Smooth muscle cell (in vitro differentiated cells): ENCODE measurements at regions not wholly inside any gene's neighbourhood (a gene's known extent, or its start where the extent isn't known, plus 50 kb on each side); places are given as distances from the start of the nearest gene placed in this dataset.

Experiments
- DNase-seq: peaks from one replicate; lab custom pipeline; 2025; ENCODE audit not compliant: unreplicated experiment; lab: John Stamatoyannopoulos, UW
- H2AFZ ChIP-seq: fragments of 200-600 bp; sonication (generic); 2 replicates; pipeline ENCODE4 v1.6.0; 2016; ENCODE audit warnings: antibody characterized with exemption, low read depth, mild to moderate bottlenecking
- H3F3A ChIP-seq: fragments of 200-600 bp; sonication (generic); 2 replicates; pipeline ENCODE4 v1.6.0; 2017; ENCODE audit warnings: antibody characterized with exemption, low read depth
- H3K27ac ChIP-seq: fragments of 200-600 bp; sonication (generic); 2 replicates; pipeline ENCODE4 v1.5.1; 2016; ENCODE audit warnings: low read depth, mild to moderate bottlenecking
- H3K27me3 ChIP-seq: fragments of 200-600 bp; sonication (generic); 2 replicates; pipeline ENCODE4 v1.6.1; 2016; ENCODE audit warnings: low read depth, mild to moderate bottlenecking
- H3K36me3 ChIP-seq: fragments of 200-600 bp; sonication (generic); 2 replicates; pipeline ENCODE4 v1.5.1; 2016; ENCODE audit warnings: low read depth
- H3K4me1 ChIP-seq: fragments of 200-600 bp; sonication (generic); 2 replicates; pipeline ENCODE4 v1.5.1; 2016; ENCODE audit warnings: low read depth
- H3K4me2 ChIP-seq: fragments of 200-600 bp; sonication (generic); 2 replicates; pipeline ENCODE4 v1.6.0; 2016; ENCODE audit warnings: mild to moderate bottlenecking
- H3K4me3 ChIP-seq: fragments of 200-600 bp; sonication (generic); 2 replicates; pipeline ENCODE4 v1.5.1; 2016; ENCODE audit warnings: mild to moderate bottlenecking
- H3K79me2 ChIP-seq: fragments of 200-600 bp; sonication (generic); 2 replicates; pipeline ENCODE4 v1.6.0; 2016; ENCODE audit warnings: low read depth, mild to moderate bottlenecking
- H3K9ac ChIP-seq: fragments of 200-600 bp; sonication (generic); 2 replicates; pipeline ENCODE4 v1.6.0; 2016; ENCODE audit warnings: low read depth
- H3K9me3 ChIP-seq: fragments of 200-600 bp; sonication (generic); replicated peaks from 2 replicates; pipeline ENCODE4 v1.5.1; 2016; ENCODE audit warnings: low read depth
- H4K20me1 ChIP-seq: fragments of 200-600 bp; sonication (generic); 2 replicates; pipeline ENCODE4 v1.6.0; 2016; ENCODE audit warnings: low read depth
- CTCF ChIP-seq: fragments of 200-600 bp; sonication (generic); IDR thresholded peaks from 2 replicates; pipeline ENCODE4 v1.5.1; 2017; ENCODE audit warnings: borderline replicate concordance, mild to moderate bottlenecking, antibody characterized with exemption; ENCODE audit not compliant: insufficient read depth, poor library complexity, severe bottlenecking
- WGBS: methylation state at CpG from one replicate; pipeline ENCODE4 v1.1.7; 2016; ENCODE audit warnings: low lambda C conversion rate; 5-methylcytosine and 5-hydroxymethylcytosine counted together

DNA sequence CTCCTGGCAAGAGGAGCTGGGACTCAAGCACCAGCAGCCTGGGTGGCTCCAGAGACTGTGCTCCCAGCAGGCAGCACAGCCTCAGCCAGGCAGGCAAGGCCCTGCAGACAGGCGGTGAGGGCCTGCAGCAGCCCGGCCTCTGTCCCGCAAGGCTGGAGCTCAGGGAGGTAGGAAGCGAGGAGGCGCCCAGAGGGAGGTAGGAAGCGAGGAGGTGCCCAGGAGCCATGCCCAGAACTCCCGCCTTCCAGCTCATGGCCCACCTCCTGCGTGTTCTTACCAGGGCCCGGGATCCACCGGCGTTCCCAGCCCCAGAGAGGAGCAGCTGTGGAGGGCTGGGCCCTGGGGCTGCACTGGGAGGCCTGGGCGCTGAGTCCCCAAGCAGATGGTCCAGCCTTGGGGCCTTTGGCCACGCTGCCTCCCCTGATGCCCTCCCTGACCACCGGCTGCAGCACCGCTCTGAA lies 133.1 kb downstream of the HMX1 start:
- H3K9ac ChIP-seq, result no peak overlapping the region
- no peak overlapping the region for H3K27ac ChIP-seq
- TF ChIP-seq CTCF, result no peak
- no peaks in the 10 kb centered on the region for H3K36me3 ChIP-seq
- H3K79me2 ChIP-seq, result no peaks in the 10 kb centered on the region
- H4K20me1 ChIP-seq, result no peaks in the 10 kb centered on the region
- DNase-seq, result no peak
- H3K9me3 ChIP-seq, result no peaks in the 10 kb centered on the region
- H2AFZ ChIP-seq, result no peak overlapping the region
- WGBS, result 96% methylated on average over 15 of the region's 15 CpGs
- H3F3A ChIP-seq, result no peaks in the 10 kb centered on the region
- peaks cover 16% of the 10 kb centered on the region for H3K4me1 ChIP-seq
- H3K27me3 ChIP-seq, result no peaks in the 10 kb centered on the region
- H3K4me2 ChIP-seq, result no peak overlapping the region
- no peak overlapping the region for H3K4me3 ChIP-seq

DNA sequence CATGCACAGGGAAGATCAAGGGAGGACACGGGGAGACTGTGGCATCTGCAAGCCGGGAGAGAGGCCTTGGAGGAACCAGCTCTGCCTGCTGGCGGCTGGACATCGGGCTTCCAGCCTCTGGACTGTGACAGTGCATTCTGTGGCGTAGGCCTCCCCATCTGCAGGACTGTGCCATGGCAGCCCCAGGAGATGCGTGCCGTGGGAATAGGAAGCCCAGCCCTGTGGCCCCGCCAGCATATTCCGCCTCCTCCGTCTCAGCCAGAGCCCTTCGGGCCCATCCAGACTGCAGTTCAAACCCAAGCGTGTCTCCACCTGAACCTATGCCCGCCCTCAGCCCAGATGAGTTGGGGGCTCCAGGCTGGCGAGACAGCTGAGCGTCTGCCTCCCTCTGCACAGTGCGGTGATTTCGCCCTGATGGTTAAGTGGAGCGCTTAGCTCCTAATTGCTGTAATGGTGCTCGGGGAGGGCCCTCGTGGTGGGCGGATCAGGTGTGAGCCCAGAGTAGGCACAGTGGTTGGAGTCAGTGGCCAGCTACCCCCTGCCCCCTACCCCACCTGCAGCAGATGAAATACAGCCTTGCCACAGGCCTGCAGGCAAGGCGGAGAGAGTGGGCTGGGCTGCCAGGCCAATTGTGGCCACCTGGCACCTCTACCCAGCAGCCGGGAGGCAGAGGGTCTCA lies 133.9 kb downstream of the HMX1 start:
- Histone ChIP-seq H3K27me3 (no peaks in the 10 kb centered on the region), H3F3A (no peaks in the 10 kb centered on the region), H3K9me3 (no peaks in the 10 kb centered on the region), H4K20me1 (no peaks in the 10 kb centered on the region), H3K9ac (no peak overlapping the region), H3K27ac (no peak overlapping the region), H3K4me3 (no peak overlapping the region), H3K4me1 (peaks cover 16% of the 10 kb centered on the region), H3K36me3 (no peaks in the 10 kb centered on the region), H2AFZ (no peak overlapping the region), H3K4me2 (no peak overlapping the region), H3K79me2 (no peaks in the 10 kb centered on the region)
- 96% methylated on average over 23 of the region's 23 CpGs for WGBS
- DNase-seq, result no peak
- no peak for TF ChIP-seq CTCF

DNA sequence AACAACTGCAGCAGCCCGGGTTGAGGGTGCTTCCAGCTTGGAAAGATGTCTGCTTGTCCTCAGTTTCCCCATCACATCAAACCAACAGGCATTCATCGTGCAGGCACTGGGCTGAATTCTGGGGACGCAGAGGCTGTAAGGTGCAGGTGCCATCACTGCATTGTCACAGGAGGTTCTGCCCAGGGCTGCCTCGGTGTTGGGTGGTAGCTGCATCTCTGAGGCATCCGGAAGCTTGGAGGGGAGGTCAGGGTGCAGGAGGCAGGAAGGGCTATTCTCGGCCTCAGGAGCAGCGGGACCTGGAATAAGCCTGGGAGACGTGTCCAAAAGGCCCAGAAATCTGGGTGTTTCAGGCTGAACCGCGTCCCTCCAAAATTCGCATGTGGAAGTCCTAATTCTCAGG lies 134.6 kb downstream of the HMX1 start:
- H3K27me3 ChIP-seq, result no peaks in the 10 kb centered on the region
- peaks cover 16% of the 10 kb centered on the region for H3K4me1 ChIP-seq
- H3K79me2 ChIP-seq, result no peaks in the 10 kb centered on the region
- H3F3A ChIP-seq, result no peaks in the 10 kb centered on the region
- no peak overlapping the region for H3K4me3 ChIP-seq
- H3K9me3 ChIP-seq, result no peaks in the 10 kb centered on the region
- no peak overlapping the region for H2AFZ ChIP-seq
- H3K9ac ChIP-seq, result no peak overlapping the region
- no peak overlapping the region for H3K4me2 ChIP-seq
- H3K36me3 ChIP-seq, result no peaks in the 10 kb centered on the region
- no peak for DNase-seq
- no peaks in the 10 kb centered on the region for H4K20me1 ChIP-seq
- WGBS, result 95% methylated on average over 11 of the region's 11 CpGs
- no peak overlapping the region for H3K27ac ChIP-seq
- TF ChIP-seq CTCF, result no peak

DNA sequence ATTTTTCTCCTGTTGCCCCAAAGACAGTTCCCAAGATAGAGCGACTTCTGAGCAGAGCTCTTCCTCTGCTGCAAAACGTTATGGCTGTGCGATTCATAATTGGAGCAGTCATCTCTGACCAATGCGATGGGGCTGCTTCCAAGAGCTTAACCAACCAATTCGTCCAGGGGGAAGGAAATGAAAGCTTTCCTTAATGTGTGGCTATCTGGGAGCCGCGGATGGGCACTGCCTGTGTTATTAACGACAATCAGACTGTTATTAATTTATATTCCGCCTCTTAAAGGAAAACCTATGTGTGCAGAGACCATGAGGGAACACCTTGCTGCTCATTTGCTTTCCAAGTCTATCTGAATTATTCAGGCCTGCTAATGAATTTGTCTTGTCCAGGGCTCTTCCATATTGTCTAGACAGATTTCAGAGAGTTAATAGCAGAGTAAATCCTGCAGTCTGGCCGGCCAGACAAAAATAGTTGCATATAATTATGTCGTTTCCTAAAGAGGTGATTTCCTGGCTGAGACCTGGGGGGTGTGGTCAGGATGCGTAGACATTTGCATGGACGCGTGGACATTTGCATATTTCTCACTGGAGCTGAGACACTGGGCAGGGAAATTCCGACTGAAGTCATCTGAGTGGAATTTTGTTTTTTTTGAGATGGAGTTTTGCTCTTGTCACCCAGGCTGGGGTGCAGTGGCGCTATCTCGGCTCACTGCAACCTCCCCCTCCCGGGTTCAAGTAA lies 135.4 kb downstream of the HMX1 start:
- H3K36me3 ChIP-seq, result no peaks in the 10 kb centered on the region
- H3K4me1 ChIP-seq, result peaks cover 16% of the 10 kb centered on the region
- no peak for TF ChIP-seq CTCF
- no peaks in the 10 kb centered on the region for H3F3A ChIP-seq
- H3K4me2 ChIP-seq, result no peak overlapping the region
- H3K4me3 ChIP-seq, result no peak overlapping the region
- no peak overlapping the region for H2AFZ ChIP-seq
- H4K20me1 ChIP-seq, result no peaks in the 10 kb centered on the region
- H3K9me3 ChIP-seq, result no peaks in the 10 kb centered on the region
- H3K9ac ChIP-seq, result no peak overlapping the region
- H3K27me3 ChIP-seq, result no peaks in the 10 kb centered on the region
- no peak overlapping the region for H3K27ac ChIP-seq
- no peaks in the 10 kb centered on the region for H3K79me2 ChIP-seq
- WGBS, result 81% methylated on average over 18 of the region's 18 CpGs
- DNase-seq, result no peak
